GM12878 (cell line): ENCODE measurements at regions not wholly inside any gene's neighbourhood (a gene's known extent, or its start where the extent isn't known, plus 50 kb on each side); places are given as distances from the start of the nearest gene placed in this dataset.

Source experiments
- ATF2 ChIP-seq: IDR thresholded peaks from 2 replicates; pipeline ENCODE4 v1.6.1; 2012; ENCODE audit warnings: low read length, inconsistent platforms
- CHD4 ChIP-seq: fragments of 200-600 bp; sonication (generic); IDR thresholded peaks from 2 replicates; pipeline ENCODE4 v1.6.1; 2016; ENCODE audit warnings: mild to moderate bottlenecking
- IKZF1 ChIP-seq: fragments of 450-650 bp; conservative IDR thresholded peaks from 2 replicates; pipeline ENCODE4 v1.6.1; 2017; ENCODE audit warnings: antibody characterized with exemption, mild to moderate bottlenecking
- JUNB ChIP-seq: IDR thresholded peaks from 2 replicates; pipeline ENCODE4 v1.6.1; 2016; ENCODE audit warnings: antibody characterized with exemption, mild to moderate bottlenecking
- MXI1 ChIP-seq: fragments of 150-350 bp; IDR thresholded peaks from 2 replicates; pipeline ENCODE4 v1.6.1; 2011; ENCODE audit warnings: low read depth, mild to moderate bottlenecking, inconsistent platforms, low read length, improper control_type of control experiment
- PRDM15 ChIP-seq: fragments of 450-650 bp; formaldehyde crosslinking; IDR thresholded peaks from 2 replicates; pipeline ENCODE4 v1.4.0; 2020; ENCODE audit warnings: mild to moderate bottlenecking, moderate library complexity
- ZNF687 ChIP-seq: fragments of 450-650 bp; IDR thresholded peaks from 2 replicates; pipeline ENCODE4 v1.6.1; 2017; ENCODE audit warnings: mild to moderate bottlenecking, moderate library complexity

- no peak for TF ChIP-seq PRDM15 (CRISPR knock-in tag)
- TF ChIP-seq JUNB = no peak
- no peak for TF ChIP-seq MXI1
- no peak for TF ChIP-seq ZNF687
- TF ChIP-seq ATF2 = no peak
- no peak for TF ChIP-seq CHD4
- no peak for TF ChIP-seq IKZF1
Observed at GRCh38 chr14:37791384-37792036, 196.1 kb downstream of the TTC6 start (continued).
